Neutrophil (primary cell): ENCODE measurements at regions not wholly inside any gene's neighbourhood (a gene's known extent, or its start where the extent isn't known, plus 50 kb on each side); places are given as distances from the start of the nearest gene placed in this dataset.

Source experiments
- H3K27ac ChIP-seq: fragments of 200-600 bp; sonication (generic); 2 replicates; pipeline ENCODE4 v1.5.1; 2016; ENCODE audit warnings: mild to moderate bottlenecking, moderate library complexity
- H3K27me3 ChIP-seq: fragments of 200-600 bp; sonication (generic); 2 replicates; pipeline ENCODE4 v1.6.0; 2016; ENCODE audit warnings: mild to moderate bottlenecking
- H3K36me3 ChIP-seq: fragments of 200-600 bp; sonication (generic); 2 replicates; pipeline ENCODE4 v1.5.1; 2017
- H3K4me1 ChIP-seq, 2 experiments: fragments of 200-600 bp in 1 of 2; sonication (generic) in 1 of 2; 1 replicate in 1 of 2; 2 replicates in 1 of 2; pipeline versions ENCODE4 v1.5.1 to v1.6.1; 2013 to 2016; ENCODE audit warnings: low read depth in 1 of 2, low read length in 1 of 2, mild to moderate bottlenecking in 1 of 2, moderate library complexity in 1 of 2; ENCODE audit not compliant: control insufficient read depth in 1 of 2, insufficient read depth in 1 of 2
- H3K4me3 ChIP-seq, 2 experiments: fragments of 200-600 bp in 1 of 2; sonication (generic) in 1 of 2; 1 replicate in 1 of 2; 2 replicates in 1 of 2; pipeline ENCODE4 v1.5.1; 2013 to 2016; ENCODE audit warnings: low read depth in 1 of 2, low read length in 1 of 2, mild to moderate bottlenecking in 1 of 2, moderate library complexity in 1 of 2
- H3K9me3 ChIP-seq: fragments of 200-600 bp; sonication (generic); 2 replicates; pipeline ENCODE4 v1.5.1; 2016
- TF ChIP-seq, protein P1 (sequence below): fragments of 200-600 bp; sonication (generic); IDR thresholded peaks from 2 replicates; pipeline ENCODE4 v1.5.1; 2016; ENCODE audit warnings: antibody characterized with exemption

DNA sequence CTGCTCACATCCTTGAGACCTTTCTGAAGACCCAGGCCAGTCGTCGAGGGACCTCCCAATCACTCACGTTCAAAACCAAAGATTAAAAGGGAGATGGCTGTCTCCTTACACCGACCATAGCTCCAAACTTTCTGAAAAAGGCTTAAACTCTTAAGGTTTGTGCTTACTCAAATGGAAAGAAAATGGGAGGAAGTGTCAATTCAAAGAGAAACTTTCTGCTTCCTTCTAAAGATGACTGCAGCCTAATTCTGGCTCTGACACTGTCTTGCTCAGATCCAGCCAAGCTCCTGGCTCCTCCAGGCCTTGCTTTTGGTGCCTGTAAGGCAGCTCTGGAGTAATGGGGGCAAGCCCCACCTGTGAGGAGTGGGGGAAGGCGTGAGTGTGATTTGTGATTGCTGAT lies 54.9 kb upstream of the WSB1 start:
- TF ChIP-seq, protein P1, sequence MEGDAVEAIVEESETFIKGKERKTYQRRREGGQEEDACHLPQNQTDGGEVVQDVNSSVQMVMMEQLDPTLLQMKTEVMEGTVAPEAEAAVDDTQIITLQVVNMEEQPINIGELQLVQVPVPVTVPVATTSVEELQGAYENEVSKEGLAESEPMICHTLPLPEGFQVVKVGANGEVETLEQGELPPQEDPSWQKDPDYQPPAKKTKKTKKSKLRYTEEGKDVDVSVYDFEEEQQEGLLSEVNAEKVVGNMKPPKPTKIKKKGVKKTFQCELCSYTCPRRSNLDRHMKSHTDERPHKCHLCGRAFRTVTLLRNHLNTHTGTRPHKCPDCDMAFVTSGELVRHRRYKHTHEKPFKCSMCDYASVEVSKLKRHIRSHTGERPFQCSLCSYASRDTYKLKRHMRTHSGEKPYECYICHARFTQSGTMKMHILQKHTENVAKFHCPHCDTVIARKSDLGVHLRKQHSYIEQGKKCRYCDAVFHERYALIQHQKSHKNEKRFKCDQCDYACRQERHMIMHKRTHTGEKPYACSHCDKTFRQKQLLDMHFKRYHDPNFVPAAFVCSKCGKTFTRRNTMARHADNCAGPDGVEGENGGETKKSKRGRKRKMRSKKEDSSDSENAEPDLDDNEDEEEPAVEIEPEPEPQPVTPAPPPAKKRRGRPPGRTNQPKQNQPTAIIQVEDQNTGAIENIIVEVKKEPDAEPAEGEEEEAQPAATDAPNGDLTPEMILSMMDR, result no peak
- Histone ChIP-seq H3K27ac (peak overlapping the region; percentile 53), H3K27me3 (no peaks in the 10 kb centered on the region), H3K4me3 (no peak overlapping the region), H3K4me1 (peaks cover 41 to 47% of the 10 kb centered on the region in 2 experiments), H3K9me3 (no peaks in the 10 kb centered on the region), H3K36me3 (no peaks in the 10 kb centered on the region)

GRCh38 chr17:27239584-27239983 lies 54.3 kb upstream of the WSB1 start:
- Histone ChIP-seq H3K36me3 (no peaks in the 10 kb centered on the region), H3K9me3 (no peaks in the 10 kb centered on the region), H3K4me3 (no peak overlapping the region), H3K27ac (no peak overlapping the region), H3K27me3 (no peaks in the 10 kb centered on the region), H3K4me1 (peaks cover 46 to 51% of the 10 kb centered on the region in 2 experiments)
- TF ChIP-seq, protein P1, result no peak

- Histone ChIP-seq H3K4me3 (no peak overlapping the region), H3K27ac (no peak overlapping the region), H3K9me3 (no peaks in the 10 kb centered on the region), H3K27me3 (no peaks in the 10 kb centered on the region), H3K36me3 (no peaks in the 10 kb centered on the region), H3K4me1 (peaks cover 53 to 58% of the 10 kb centered on the region in 2 experiments)
- TF ChIP-seq, protein P1, result no peak
Observed at GRCh38 chr17:27240086-27240801, 53.7 kb upstream of the WSB1 start.

DNA sequence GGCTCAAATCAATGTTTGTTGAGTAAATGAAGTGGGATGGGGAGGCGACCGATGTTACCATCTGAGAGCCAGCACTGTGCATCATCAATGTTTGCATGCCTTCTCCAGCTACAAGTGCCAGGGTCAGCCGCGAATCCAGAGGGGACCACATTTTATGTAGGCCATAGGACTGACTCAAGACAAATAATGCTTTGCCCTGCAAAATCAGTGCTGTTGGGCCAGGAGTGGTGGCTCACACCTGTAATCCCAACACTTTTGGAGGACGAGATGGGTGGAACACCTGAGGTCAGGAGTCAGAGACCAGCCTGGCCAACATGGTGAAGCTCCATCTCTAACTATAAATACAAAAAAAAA lies 53.1 kb upstream of the WSB1 start:
- Histone ChIP-seq H3K4me3 (no peak overlapping the region), H3K36me3 (no peaks in the 10 kb centered on the region), H3K9me3 (no peaks in the 10 kb centered on the region), H3K4me1 (peaks cover 58 to 63% of the 10 kb centered on the region in 2 experiments), H3K27me3 (no peaks in the 10 kb centered on the region), H3K27ac (no peak overlapping the region)
- TF ChIP-seq, protein P1, result no peak

- no peaks in the 10 kb centered on the region for H3K27me3 ChIP-seq
- peaks cover 65 to 70% of the 10 kb centered on the region in 2 experiments for H3K4me1 ChIP-seq
- H3K9me3 ChIP-seq, result no peaks in the 10 kb centered on the region
- H3K36me3 ChIP-seq, result no peaks in the 10 kb centered on the region
- H3K27ac ChIP-seq, result peak overlapping the region; percentile 20
- no peak overlapping the region for H3K4me3 ChIP-seq
- TF ChIP-seq, protein P1, result no peak
Observed at GRCh38 chr17:27241346-27241946, 52.5 kb upstream of the WSB1 start.
